SK-N-SH treated with all-trans-retinoic acid at 6 μM for 48 hours (cell line): ENCODE measurements at regions not wholly inside any gene's neighbourhood (a gene's known extent, or its start where the extent isn't known, plus 50 kb on each side); places are given as distances from the start of the nearest gene placed in this dataset.

Source experiments
- ATAC-seq: fragments of 200-7000 bp; cut with Tn5 transposase; 3 replicates; pipeline ENCODE4 v1.9.1; 2020; ENCODE audit warnings: mild to moderate bottlenecking, moderate library complexity
- ARNTL ChIP-seq: fragments of 450-650 bp; formaldehyde crosslinking; IDR thresholded peaks from 2 replicates; pipeline ENCODE4 v1.5.0; 2020; ENCODE audit warnings: low read depth, mild to moderate bottlenecking, moderate library complexity, borderline replicate concordance
- CSDC2 ChIP-seq: fragments of 250-450 bp; sonication (Bioruptor Pico); IDR thresholded peaks from 2 replicates; pipeline ENCODE4 v1.5.0; 2020; ENCODE audit warnings: mild to moderate bottlenecking, moderate library complexity
- ESRRG ChIP-seq: fragments of 250-450 bp; sonication (Bioruptor Pico); IDR thresholded peaks from 2 replicates; pipeline ENCODE4 v1.6.1; 2021; ENCODE audit warnings: mild to moderate bottlenecking
- GLIS3 ChIP-seq: fragments of 250-450 bp; sonication (Bioruptor Pico); IDR thresholded peaks from 2 replicates; pipeline ENCODE4 v1.5.0; 2020; ENCODE audit warnings: mild to moderate bottlenecking, moderate library complexity
- ISL1 ChIP-seq: fragments of 250-450 bp; sonication (Bioruptor Pico); IDR thresholded peaks from 2 replicates; pipeline ENCODE4 v2.1.2; 2022; ENCODE audit warnings: mild to moderate bottlenecking, moderate library complexity
- POU6F1 ChIP-seq: fragments of 250-450 bp; sonication (Bioruptor Pico); IDR thresholded peaks from 2 replicates; pipeline ENCODE4 v1.8.0; 2021; ENCODE audit warnings: low read depth, mild to moderate bottlenecking, moderate library complexity, borderline replicate concordance
- PPARA ChIP-seq: fragments of 250-450 bp; sonication (Bioruptor Pico); IDR thresholded peaks from 2 replicates; pipeline ENCODE4 v1.5.0; 2020; ENCODE audit warnings: mild to moderate bottlenecking, borderline replicate concordance
- RARB ChIP-seq: fragments of 250-450 bp; sonication (Bioruptor Pico); IDR thresholded peaks from 2 replicates; pipeline ENCODE4 v1.8.0; 2021; ENCODE audit warnings: mild to moderate bottlenecking, moderate library complexity
- SNAI2 ChIP-seq: fragments of 250-450 bp; sonication (Bioruptor Pico); IDR thresholded peaks from 2 replicates; pipeline ENCODE4 v1.5.0; 2020; ENCODE audit warnings: mild to moderate bottlenecking, moderate library complexity
- TCF4 ChIP-seq: fragments of 250-450 bp; sonication (Bioruptor Pico); IDR thresholded peaks from 2 replicates; pipeline ENCODE4 v1.8.0; 2021; ENCODE audit warnings: mild to moderate bottlenecking, moderate library complexity, borderline replicate concordance
- TOX ChIP-seq: fragments of 250-450 bp; sonication (Bioruptor Pico); IDR thresholded peaks from 2 replicates; pipeline ENCODE4 v1.8.0; 2021; ENCODE audit warnings: mild to moderate bottlenecking, moderate library complexity, borderline replicate concordance
- TSHZ2 ChIP-seq: fragments of 250-450 bp; sonication (Bioruptor Pico); IDR thresholded peaks from 2 replicates; pipeline ENCODE4 v1.5.0; 2020; ENCODE audit warnings: mild to moderate bottlenecking, moderate library complexity
- ZC3H10 ChIP-seq: fragments of 250-450 bp; sonication (Bioruptor Pico); IDR thresholded peaks from 2 replicates; pipeline ENCODE4 v1.5.1; 2021; ENCODE audit warnings: mild to moderate bottlenecking, moderate library complexity
- ZFP3 ChIP-seq: fragments of 250-450 bp; sonication (Bioruptor Pico); IDR thresholded peaks from 2 replicates; pipeline ENCODE4 v1.5.0; 2020; ENCODE audit warnings: mild to moderate bottlenecking, moderate library complexity
- ZNF565 ChIP-seq: fragments of 450-650 bp; formaldehyde crosslinking; conservative IDR thresholded peaks from 2 replicates; pipeline ENCODE4 v1.5.0; 2020; ENCODE audit warnings: low read depth, mild to moderate bottlenecking, moderate library complexity
- ZNF70 ChIP-seq: fragments of 450-650 bp; formaldehyde crosslinking; IDR thresholded peaks from 2 replicates; pipeline ENCODE4 v1.5.0; 2020; ENCODE audit warnings: mild to moderate bottlenecking, moderate library complexity
- TF ChIP-seq, protein P1 (sequence below): fragments of 250-450 bp; sonication (Bioruptor Pico); IDR thresholded peaks from 2 replicates; pipeline ENCODE4 v1.5.1; 2021; ENCODE audit warnings: mild to moderate bottlenecking, moderate library complexity
- TF ChIP-seq, protein P2 (sequence below): fragments of 250-450 bp; sonication (Bioruptor Pico); IDR thresholded peaks from 2 replicates; pipeline ENCODE4 v1.8.0; 2020; ENCODE audit warnings: mild to moderate bottlenecking, moderate library complexity, borderline replicate concordance
- TF ChIP-seq, protein P3 (sequence below): fragments of 250-450 bp; sonication (Bioruptor Pico); IDR thresholded peaks from 2 replicates; pipeline ENCODE4 v1.5.1; 2020; ENCODE audit warnings: low read depth, mild to moderate bottlenecking, moderate library complexity

DNA sequence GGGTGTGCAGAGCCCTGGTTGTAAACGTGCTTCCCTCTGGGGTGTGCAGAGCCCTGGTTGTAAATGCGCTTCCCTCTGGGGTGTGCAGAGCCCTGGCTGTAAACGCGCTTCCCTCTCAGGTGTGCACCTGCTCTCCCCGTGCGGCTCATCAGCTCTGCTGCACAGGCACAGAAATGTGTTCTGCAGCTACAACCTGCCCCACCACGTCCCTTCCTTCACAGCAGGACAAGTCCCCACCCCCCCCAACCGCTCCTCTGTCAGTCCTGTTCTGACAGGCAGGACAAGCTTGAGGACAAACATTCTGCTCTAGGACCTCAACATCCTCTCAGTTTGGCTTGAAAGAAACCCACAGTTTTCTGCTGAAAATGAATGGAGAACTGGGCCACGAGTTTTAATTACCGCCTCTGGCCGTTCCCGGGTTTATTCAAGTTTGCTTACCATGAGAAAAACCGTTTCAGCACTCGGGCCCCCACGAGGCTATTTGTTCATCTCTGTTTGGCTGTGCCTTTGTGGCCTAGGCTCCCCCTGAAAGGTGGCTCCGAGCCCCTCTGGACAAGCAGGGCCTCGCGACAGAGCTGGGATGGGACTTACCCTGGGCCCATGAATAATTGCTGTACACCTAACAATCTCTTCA is 81.0 kb upstream of the ASB18 start (continued):
- TF ChIP-seq, protein P1, sequence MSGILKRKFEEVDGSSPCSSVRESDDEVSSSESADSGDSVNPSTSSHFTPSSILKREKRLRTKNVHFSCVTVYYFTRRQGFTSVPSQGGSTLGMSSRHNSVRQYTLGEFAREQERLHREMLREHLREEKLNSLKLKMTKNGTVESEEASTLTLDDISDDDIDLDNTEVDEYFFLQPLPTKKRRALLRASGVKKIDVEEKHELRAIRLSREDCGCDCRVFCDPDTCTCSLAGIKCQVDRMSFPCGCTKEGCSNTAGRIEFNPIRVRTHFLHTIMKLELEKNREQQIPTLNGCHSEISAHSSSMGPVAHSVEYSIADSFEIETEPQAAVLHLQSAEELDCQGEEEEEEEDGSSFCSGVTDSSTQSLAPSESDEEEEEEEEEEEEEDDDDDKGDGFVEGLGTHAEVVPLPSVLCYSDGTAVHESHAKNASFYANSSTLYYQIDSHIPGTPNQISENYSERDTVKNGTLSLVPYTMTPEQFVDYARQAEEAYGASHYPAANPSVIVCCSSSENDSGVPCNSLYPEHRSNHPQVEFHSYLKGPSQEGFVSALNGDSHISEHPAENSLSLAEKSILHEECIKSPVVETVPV, result no peak
- TF ChIP-seq ISL1 (no peak), ZNF70 (CRISPR knock-in tag) (no peak), ZNF565 (CRISPR knock-in tag) (no peak), RARB (CRISPR knock-in tag) (no peak)

DNA sequence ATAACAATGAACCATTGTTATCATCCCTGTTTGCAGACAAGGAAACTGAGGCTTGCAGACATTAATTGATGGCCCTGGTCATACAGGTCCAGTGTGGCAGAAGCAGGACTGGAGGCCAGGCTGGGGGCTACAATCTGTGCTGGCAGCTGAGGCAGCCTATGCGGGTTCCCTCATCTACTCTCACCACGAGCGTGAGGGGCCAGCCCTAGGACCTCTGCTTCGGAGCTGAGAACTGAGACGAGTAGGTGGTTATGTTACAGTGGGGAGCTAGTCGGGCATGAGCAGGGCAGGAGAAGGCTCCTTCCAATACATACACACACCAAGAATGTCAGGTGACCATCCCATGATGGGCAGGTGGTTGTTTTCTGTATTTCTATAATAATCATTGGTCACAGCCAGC is 82.2 kb upstream of the ASB18 start:
- TF ChIP-seq GLIS3, result no peak
- no peak for ATAC-seq

DNA sequence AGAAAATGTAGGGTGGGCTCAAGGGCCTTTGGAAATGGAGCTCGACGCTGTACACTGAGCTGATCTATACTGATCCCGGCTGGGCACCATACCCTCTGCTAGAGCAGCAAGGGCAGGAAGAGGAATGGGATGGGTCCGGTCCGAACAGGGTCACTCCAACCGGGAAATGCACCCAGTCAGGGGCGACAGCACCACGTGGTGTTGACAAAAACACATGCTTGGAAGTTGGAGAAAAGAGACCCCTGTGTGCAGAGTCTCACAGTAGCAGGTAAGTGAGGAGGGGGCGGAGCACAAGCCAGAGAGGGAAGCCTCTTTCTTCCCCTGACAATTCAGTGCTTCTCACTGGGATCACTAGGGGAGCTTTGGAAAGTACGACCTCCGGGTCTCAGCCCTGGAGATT is 84.1 kb upstream of the ASB18 start:
- no peak for TF ChIP-seq TCF4 (CRISPR knock-in tag)
- TF ChIP-seq, protein P2, sequence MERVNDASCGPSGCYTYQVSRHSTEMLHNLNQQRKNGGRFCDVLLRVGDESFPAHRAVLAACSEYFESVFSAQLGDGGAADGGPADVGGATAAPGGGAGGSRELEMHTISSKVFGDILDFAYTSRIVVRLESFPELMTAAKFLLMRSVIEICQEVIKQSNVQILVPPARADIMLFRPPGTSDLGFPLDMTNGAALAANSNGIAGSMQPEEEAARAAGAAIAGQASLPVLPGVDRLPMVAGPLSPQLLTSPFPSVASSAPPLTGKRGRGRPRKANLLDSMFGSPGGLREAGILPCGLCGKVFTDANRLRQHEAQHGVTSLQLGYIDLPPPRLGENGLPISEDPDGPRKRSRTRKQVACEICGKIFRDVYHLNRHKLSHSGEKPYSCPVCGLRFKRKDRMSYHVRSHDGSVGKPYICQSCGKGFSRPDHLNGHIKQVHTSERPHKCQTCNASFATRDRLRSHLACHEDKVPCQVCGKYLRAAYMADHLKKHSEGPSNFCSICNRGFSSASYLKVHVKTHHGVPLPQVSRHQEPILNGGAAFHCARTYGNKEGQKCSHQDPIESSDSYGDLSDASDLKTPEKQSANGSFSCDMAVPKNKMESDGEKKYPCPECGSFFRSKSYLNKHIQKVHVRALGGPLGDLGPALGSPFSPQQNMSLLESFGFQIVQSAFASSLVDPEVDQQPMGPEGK (CRISPR knock-in tag), result no peak
- TF ChIP-seq ZC3H10 (CRISPR knock-in tag), result no peak
- TF ChIP-seq ARNTL, result no peak
- TF ChIP-seq SNAI2, result no peak
- no peak for TF ChIP-seq ZFP3 (CRISPR knock-in tag)
- TF ChIP-seq, protein P1, result no peak
- TF ChIP-seq CSDC2 (CRISPR knock-in tag), result no peak
- no peak for TF ChIP-seq TOX
- no peak for TF ChIP-seq TSHZ2 (CRISPR knock-in tag)
- no peak for TF ChIP-seq ESRRG (CRISPR knock-in tag)
- TF ChIP-seq ZNF565 (CRISPR knock-in tag), result no peak
- TF ChIP-seq ZNF70 (CRISPR knock-in tag), result no peak
- no peak for TF ChIP-seq RARB (CRISPR knock-in tag)
- no peak for TF ChIP-seq GLIS3
- no peak for TF ChIP-seq PPARA (CRISPR knock-in tag)
- TF ChIP-seq ISL1, result no peak
- TF ChIP-seq, protein P3, sequence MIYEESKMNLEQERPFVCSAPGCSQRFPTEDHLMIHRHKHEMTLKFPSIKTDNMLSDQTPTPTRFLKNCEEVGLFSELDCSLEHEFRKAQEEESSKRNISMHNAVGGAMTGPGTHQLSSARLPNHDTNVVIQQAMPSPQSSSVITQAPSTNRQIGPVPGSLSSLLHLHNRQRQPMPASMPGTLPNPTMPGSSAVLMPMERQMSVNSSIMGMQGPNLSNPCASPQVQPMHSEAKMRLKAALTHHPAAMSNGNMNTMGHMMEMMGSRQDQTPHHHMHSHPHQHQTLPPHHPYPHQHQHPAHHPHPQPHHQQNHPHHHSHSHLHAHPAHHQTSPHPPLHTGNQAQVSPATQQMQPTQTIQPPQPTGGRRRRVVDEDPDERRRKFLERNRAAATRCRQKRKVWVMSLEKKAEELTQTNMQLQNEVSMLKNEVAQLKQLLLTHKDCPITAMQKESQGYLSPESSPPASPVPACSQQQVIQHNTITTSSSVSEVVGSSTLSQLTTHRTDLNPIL, result no peak
- no peak for ATAC-seq

GRCh38 chr2:236348976-236349375 is 84.8 kb upstream of the ASB18 start:
- ATAC-seq, result no peak
- TF ChIP-seq POU6F1 (CRISPR knock-in tag) (no peak), TOX (no peak), ZNF70 (CRISPR knock-in tag) (no peak), GLIS3 (no peak)
